Caco-2 (cell line): ENCODE measurements at regions not wholly inside any gene's neighbourhood (a gene's known extent, or its start where the extent isn't known, plus 50 kb on each side); places are given as distances from the start of the nearest gene placed in this dataset.

Source experiments
- BruUV-seq: library from RNA; stranded (reverse); fragments of 400-500 nt; replicated peaks from 2 replicates; lab custom pipeline; 2021; lab: Mats Ljungman, UMichigan
- CTCF ChIA-PET: fragments of 300-600 bp; sonication (Branson Sonifier 250); formaldehyde crosslinking; loops from one replicate; lab custom pipeline; 2022; ENCODE audit warnings: antibody characterized with exemption; lab: Charles Lee
- POLR2A ChIA-PET: fragments of 300-600 bp; sonication (Branson Sonifier 250); formaldehyde crosslinking; loops from one replicate; lab custom pipeline; 2022; ENCODE audit warnings: antibody characterized with exemption; lab: Charles Lee
- DNase-seq, 2 experiments: peaks; one replicate each; pipeline versions ENCODE4 v3.0.0 to v3.0.0-alpha.2; 2020 to 2022
- H3K27me3 ChIP-seq: replicated peaks from 2 replicates; pipeline ENCODE4 v1.6.0; 2011; ENCODE audit warnings: low read length; ENCODE audit not compliant: control insufficient read depth, insufficient read depth
- H3K36me3 ChIP-seq: 2 replicates; pipeline ENCODE4 v1.5.1; 2011; ENCODE audit warnings: low read length; ENCODE audit not compliant: control insufficient read depth, insufficient read depth
- H3K4me1 ChIP-seq: fragments of 250-450 bp; sonication (Bioruptor Pico); 2 replicates; pipeline ENCODE4 v1.5.1; 2020; ENCODE audit warnings: mild to moderate bottlenecking
- H3K4me3 ChIP-seq: 2 replicates; pipeline ENCODE4 v1.5.1; 2011; ENCODE audit warnings: low read depth, mild to moderate bottlenecking, control low read depth, low read length
- H3K9me3 ChIP-seq: fragments of 250-450 bp; sonication (Bioruptor Pico); 2 replicates; pipeline ENCODE4 v1.5.1; 2020; ENCODE audit warnings: mild to moderate bottlenecking, moderate library complexity
- H3K27ac Mint-ChIP-seq: one replicate; pipeline ENCODE4 v1.8.0; 2022; ENCODE audit warnings: mixed read lengths; ENCODE audit not compliant: unreplicated experiment
- H3K27me3 Mint-ChIP-seq: one replicate; pipeline ENCODE4 v1.8.0; 2022; ENCODE audit warnings: mixed read lengths; ENCODE audit not compliant: insufficient read depth, unreplicated experiment
- H3K36me3 Mint-ChIP-seq: one replicate; pipeline ENCODE4 v1.8.0; 2022; ENCODE audit warnings: mild to moderate bottlenecking, mixed read lengths; ENCODE audit not compliant: insufficient read depth, unreplicated experiment
- H3K4me1 Mint-ChIP-seq: one replicate; pipeline ENCODE4 v1.8.0; 2022; ENCODE audit warnings: low read depth, mixed read lengths; ENCODE audit not compliant: unreplicated experiment
- H3K4me3 Mint-ChIP-seq: one replicate; pipeline ENCODE4 v1.8.0; 2022; ENCODE audit warnings: mild to moderate bottlenecking, moderate library complexity, mixed read lengths; ENCODE audit not compliant: unreplicated experiment
- H3K9me3 Mint-ChIP-seq: one replicate; pipeline ENCODE4 v1.8.0; 2022; ENCODE audit warnings: mixed read lengths; ENCODE audit not compliant: unreplicated experiment
- intact Hi-C: fragments of 100-400 bp; cut with micrococcal nuclease; formaldehyde crosslinking; loops from one replicate; pipeline ENCODE4 v1.10.0; 2022; ENCODE audit not compliant: unreplicated experiment
- TF ChIP-seq, protein P1 (sequence below), 2 experiments: fragments of 200-600 bp in 1 of 2; IDR thresholded peaks; 1 replicate in 1 of 2; 2 replicates in 1 of 2; pipeline versions ENCODE4 v1.5.1 to v1.8.0; 2011 to 2022; ENCODE audit warnings: antibody characterized with exemption in 1 of 2, control low read depth in 1 of 2, inconsistent platforms in 1 of 2, low read depth in 1 of 2, low read length in 1 of 2, mild to moderate bottlenecking in 1 of 2, moderate library complexity in 1 of 2; ENCODE audit not compliant: insufficient read depth in 1 of 2, severe bottlenecking in 1 of 2, unreplicated experiment in 1 of 2

- Mint-ChIP-seq H3K36me3 (no peaks in the 10 kb centered on the region), H3K4me1 (no peaks in the 10 kb centered on the region), H3K27ac (no peak overlapping the region), H3K4me3 (no peak overlapping the region), H3K9me3 (no peaks in the 10 kb centered on the region), H3K27me3 (no peaks in the 10 kb centered on the region)
- Histone ChIP-seq H3K36me3 (no peaks in the 10 kb centered on the region), H3K4me1 (no peaks in the 10 kb centered on the region), H3K4me3 (no peak overlapping the region), H3K9me3 (no peaks in the 10 kb centered on the region), H3K27me3 (no peaks in the 10 kb centered on the region)
- CTCF ChIA-PET = no interaction called here
- POLR2A ChIA-PET = no interaction called here
- BruUV-seq = no TSS peak
- intact Hi-C loops = no loop called here
- no peak for DNase-seq
- TF ChIP-seq, protein P1, sequence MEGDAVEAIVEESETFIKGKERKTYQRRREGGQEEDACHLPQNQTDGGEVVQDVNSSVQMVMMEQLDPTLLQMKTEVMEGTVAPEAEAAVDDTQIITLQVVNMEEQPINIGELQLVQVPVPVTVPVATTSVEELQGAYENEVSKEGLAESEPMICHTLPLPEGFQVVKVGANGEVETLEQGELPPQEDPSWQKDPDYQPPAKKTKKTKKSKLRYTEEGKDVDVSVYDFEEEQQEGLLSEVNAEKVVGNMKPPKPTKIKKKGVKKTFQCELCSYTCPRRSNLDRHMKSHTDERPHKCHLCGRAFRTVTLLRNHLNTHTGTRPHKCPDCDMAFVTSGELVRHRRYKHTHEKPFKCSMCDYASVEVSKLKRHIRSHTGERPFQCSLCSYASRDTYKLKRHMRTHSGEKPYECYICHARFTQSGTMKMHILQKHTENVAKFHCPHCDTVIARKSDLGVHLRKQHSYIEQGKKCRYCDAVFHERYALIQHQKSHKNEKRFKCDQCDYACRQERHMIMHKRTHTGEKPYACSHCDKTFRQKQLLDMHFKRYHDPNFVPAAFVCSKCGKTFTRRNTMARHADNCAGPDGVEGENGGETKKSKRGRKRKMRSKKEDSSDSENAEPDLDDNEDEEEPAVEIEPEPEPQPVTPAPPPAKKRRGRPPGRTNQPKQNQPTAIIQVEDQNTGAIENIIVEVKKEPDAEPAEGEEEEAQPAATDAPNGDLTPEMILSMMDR (IDR thresholded peaks at IDR 0.05; ENCODE audit: insufficient read depth in 1 of 2, low read depth in 1 of 2, low read length in 1 of 2, severe bottlenecking in 1 of 2, unreplicated experiment in 1 of 2) = no peak
Measured at GRCh38 chr16:65473699-65474098, 351.8 kb upstream of the CDH11 start.

GRCh38 chr16:65469116-65469515 lies 347.3 kb upstream of the CDH11 start:
- TF ChIP-seq, protein P1 (IDR thresholded peaks at IDR 0.05; ENCODE audit: insufficient read depth in 1 of 2, low read depth in 1 of 2, low read length in 1 of 2, severe bottlenecking in 1 of 2, unreplicated experiment in 1 of 2) = no peak
- Histone ChIP-seq H3K4me1 (no peaks in the 10 kb centered on the region), H3K36me3 (no peaks in the 10 kb centered on the region), H3K9me3 (no peaks in the 10 kb centered on the region), H3K4me3 (no peak overlapping the region), H3K27me3 (no peaks in the 10 kb centered on the region)
- intact Hi-C loops = no loop called here
- DNase-seq = no peak
- H3K9me3 Mint-ChIP-seq = peaks cover 10% of the 10 kb centered on the region
- ChIA-PET CTCF (no interaction called here), POLR2A (no interaction called here)
- H3K4me3 Mint-ChIP-seq = no peak overlapping the region
- no TSS peak for BruUV-seq
- no peaks in the 10 kb centered on the region for H3K4me1 Mint-ChIP-seq
- H3K36me3 Mint-ChIP-seq = no peaks in the 10 kb centered on the region
- H3K27ac Mint-ChIP-seq = no peak overlapping the region
- no peaks in the 10 kb centered on the region for H3K27me3 Mint-ChIP-seq

GRCh38 chr16:65468133-65468532 lies 346.3 kb upstream of the CDH11 start:
- Mint-ChIP-seq H3K4me3 (no peak overlapping the region), H3K4me1 (no peaks in the 10 kb centered on the region), H3K27me3 (no peaks in the 10 kb centered on the region), H3K9me3 (peaks cover 10% of the 10 kb centered on the region), H3K27ac (no peak overlapping the region), H3K36me3 (no peaks in the 10 kb centered on the region)
- CTCF ChIA-PET = no interaction called here
- no peaks in the 10 kb centered on the region for H3K4me1 ChIP-seq
- no peaks in the 10 kb centered on the region for H3K9me3 ChIP-seq
- no peak overlapping the region for H3K4me3 ChIP-seq
- DNase-seq = no peak
- H3K27me3 ChIP-seq = no peaks in the 10 kb centered on the region
- no TSS peak for BruUV-seq
- TF ChIP-seq, protein P1 (IDR thresholded peaks at IDR 0.05; ENCODE audit: insufficient read depth in 1 of 2, low read depth in 1 of 2, low read length in 1 of 2, severe bottlenecking in 1 of 2, unreplicated experiment in 1 of 2) = no peak
- intact Hi-C loops = no loop called here
- POLR2A ChIA-PET = no interaction called here
- H3K36me3 ChIP-seq = no peaks in the 10 kb centered on the region
